Keratinocyte (primary cell): ENCODE measurements at regions not wholly inside any gene's neighbourhood (a gene's known extent, or its start where the extent isn't known, plus 50 kb on each side); places are given as distances from the start of the nearest gene placed in this dataset.

Experiments
- CTCF ChIP-seq, 3 experiments: IDR thresholded peaks in 1 of 3; conservative IDR thresholded peaks in 1 of 3; optimal IDR thresholded peaks in 1 of 3; 2 replicates in 2 of 3; 3 replicates in 1 of 3; pipeline versions ENCODE3 to v1.5.1; 2011; ENCODE audit warnings: low read length in 3 of 3, mild to moderate bottlenecking in 3 of 3, moderate library complexity in 2 of 3, control low read depth in 1 of 3, inconsistent platforms in 1 of 3; ENCODE audit not compliant: insufficient read depth in 2 of 3; ENCODE audit errors: extremely low read depth in 1 of 3
- EZH2 ChIP-seq: IDR thresholded peaks from one replicate; pipeline ENCODE4 v1.6.1; 2012; ENCODE audit warnings: inconsistent platforms, mild to moderate bottlenecking, low read length, moderate library complexity

DNA sequence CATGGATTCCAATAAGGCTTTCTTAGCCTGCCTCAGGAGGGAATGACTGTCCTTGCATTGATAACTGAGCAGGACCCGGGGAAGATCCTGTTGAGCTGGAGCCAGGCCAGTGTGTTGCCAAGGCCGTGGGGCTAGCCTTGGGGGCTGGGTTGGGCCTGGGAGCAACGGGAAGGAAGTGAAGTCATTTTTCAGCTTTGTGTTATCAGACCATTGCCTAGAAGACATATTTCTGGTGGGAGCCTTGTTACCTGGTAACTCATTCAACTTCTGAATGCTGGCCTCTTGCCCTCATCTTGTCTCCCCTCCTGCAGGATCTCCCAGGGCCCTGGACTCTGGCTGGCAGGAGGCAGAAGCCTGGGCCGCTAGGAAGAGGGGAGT lies 92.7 kb upstream of the MGAT5 start:
- TF ChIP-seq CTCF (optimal IDR thresholded peaks at IDR 0.05 in 1 of 3, IDR thresholded peaks at IDR 0.05 in 1 of 3, conservative IDR thresholded peaks at IDR 0.05 in 1 of 3; ENCODE audit: extremely low read depth in 1 of 3, insufficient read depth in 2 of 3, low read length in 3 of 3) (no peak), EZH2 (no peak)
